K562 (cell line): ENCODE measurements at regions not wholly inside any gene's neighbourhood (a gene's known extent, or its start where the extent isn't known, plus 50 kb on each side); places are given as distances from the start of the nearest gene placed in this dataset.

Experiments
- ATAC-seq: fragments of 200-7000 bp; cut with Tn5 transposase; 3 replicates; pipeline ENCODE4 v1.9.1; 2020; ENCODE audit warnings: moderate library complexity
- BruUV-seq: library from RNA; stranded (reverse); fragments of 400-500 nt; replicated peaks from 2 replicates; lab custom pipeline; 2021; lab: Mats Ljungman, UMichigan
- CTCF ChIA-PET: fragments of 300-600 bp; formaldehyde crosslinking; extraction: SDS; loops from one replicate; lab custom pipeline; 2021; ENCODE audit warnings: low intra/inter-chr PET ratio; lab: Yijun Ruan, JAX
- POLR2A ChIA-PET: fragments of 300-600, 350-650 bp; sonication (Branson Sonifier 250); formaldehyde crosslinking; extraction: SDS; loops from one replicate; lab custom pipeline; 2021; ENCODE audit warnings: antibody characterized with exemption, inconsistent platforms; lab: Yijun Ruan, JAX
- DNase-seq, 4 experiments: peaks; one replicate each; pipeline versions ENCODE4 v3.0.0 to v3.0.0-alpha.2; 2011 to 2018; ENCODE audit warnings: low spot score in 3 of 4, mixed read lengths in 3 of 4; ENCODE audit errors: extremely low read depth in 1 of 4
- FAIRE-seq: peaks from 2 replicates; lab custom pipeline; 2011; peaks lifted over from hg19 to GRCh38; lab: Jason Lieb, UNC
- H2AFZ ChIP-seq: 2 replicates; pipeline ENCODE4 v1.6.0; 2011; ENCODE audit warnings: low read depth, low read length, control low read depth, inconsistent platforms
- H3K27ac ChIP-seq: fragments of 200-600 bp; 3 replicates; pipeline ENCODE4 v1.8.0; 2011; ENCODE audit warnings: low read depth, mild to moderate bottlenecking, control low read depth, inconsistent platforms, low read length, moderate library complexity, mixed read lengths; ENCODE audit errors: extremely low read depth
- H3K27me3 ChIP-seq, 2 experiments: fragments of 300-600 bp in 1 of 2; 2 replicates in 1 of 2; 3 replicates in 1 of 2; pipeline versions ENCODE4 v1.6.0 to v1.8.0; 2011; ENCODE audit warnings: inconsistent platforms in 2 of 2, low read length in 2 of 2, mild to moderate bottlenecking in 1 of 2, mixed read lengths in 1 of 2, moderate library complexity in 1 of 2; ENCODE audit not compliant: control insufficient read depth in 2 of 2, insufficient read depth in 2 of 2
- H3K36me3 ChIP-seq: fragments of 300-600 bp; 3 replicates; pipeline ENCODE4 v1.8.0; 2011; ENCODE audit warnings: mild to moderate bottlenecking, low read length, inconsistent platforms; ENCODE audit not compliant: control insufficient read depth, insufficient read depth
- H3K4me1 ChIP-seq, 2 experiments: fragments of 200-600 bp in 1 of 2; replicated peaks in 1 of 2; 2 replicates in 1 of 2; 3 replicates in 1 of 2; pipeline versions ENCODE4 v1.5.1 to v1.8.0; 2011; ENCODE audit warnings: inconsistent platforms in 2 of 2, low read length in 2 of 2, mild to moderate bottlenecking in 1 of 2, mixed read lengths in 1 of 2, moderate library complexity in 1 of 2; ENCODE audit not compliant: control insufficient read depth in 2 of 2, insufficient read depth in 2 of 2
- H3K4me2 ChIP-seq: 2 replicates; pipeline ENCODE4 v1.6.1; 2011; ENCODE audit warnings: low read length, control low read depth, inconsistent platforms, mixed read lengths; ENCODE audit not compliant: insufficient read depth
- H3K4me3 ChIP-seq: fragments of 200-600 bp; sonication (generic), shearing (Covaris generic); 2 replicates; pipeline ENCODE4 v1.5.1; 2016; ENCODE audit warnings: control low read depth, inconsistent platforms
- H3K79me2 ChIP-seq: fragments of 200-600 bp; 3 replicates; pipeline ENCODE4 v1.8.0; 2011; ENCODE audit warnings: low read length, inconsistent platforms; ENCODE audit not compliant: control insufficient read depth, insufficient read depth
- H3K9ac ChIP-seq, 2 experiments: 2 replicates each; pipeline versions ENCODE4 v1.6.0 to v1.6.1; 2011; ENCODE audit warnings: low read depth in 2 of 2, low read length in 2 of 2, control low read depth in 1 of 2, inconsistent platforms in 1 of 2, mild to moderate bottlenecking in 1 of 2, mixed read lengths in 1 of 2; ENCODE audit not compliant: insufficient read depth in 1 of 2
- H3K9me1 ChIP-seq: one replicate; pipeline ENCODE4 v1.6.0; 2011; ENCODE audit warnings: inconsistent platforms, mild to moderate bottlenecking, low read length, moderate library complexity; ENCODE audit not compliant: control insufficient read depth, insufficient read depth
- H3K9me3 ChIP-seq: replicated peaks from 2 replicates; pipeline ENCODE4 v1.5.1; 2011; ENCODE audit warnings: low read depth, low read length, inconsistent platforms; ENCODE audit not compliant: control insufficient read depth, insufficient read depth
- H4K20me1 ChIP-seq: replicated peaks from 2 replicates; pipeline ENCODE4 v1.6.1; 2011; ENCODE audit warnings: low read length, inconsistent platforms, mixed read lengths; ENCODE audit not compliant: control insufficient read depth, insufficient read depth
- HBP1 ChIP-seq: fragments of 450-650 bp; formaldehyde crosslinking; IDR thresholded peaks from 2 replicates; pipeline ENCODE4 v1.4.0; 2022; ENCODE audit warnings: missing genetic modification characterization
- HOXB6 ChIP-seq: fragments of 250-450 bp; sonication (Bioruptor Pico); IDR thresholded peaks from 2 replicates; pipeline ENCODE4 v1.5.1; 2022; ENCODE audit warnings: mild to moderate bottlenecking, borderline replicate concordance
- RBM14 ChIP-seq: fragments of 200-400 bp; formaldehyde crosslinking; IDR thresholded peaks from 2 replicates; pipeline ENCODE4 v1.6.1; 2018; ENCODE audit warnings: low read depth, mild to moderate bottlenecking, low read length, moderate library complexity, borderline replicate concordance; ENCODE audit not compliant: insufficient read depth
- RREB1 ChIP-seq: fragments of 250-450 bp; sonication (Bioruptor Pico); IDR thresholded peaks from 2 replicates; pipeline ENCODE4 v1.4.0; 2020
- TEAD4 ChIP-seq, 2 experiments: sonication (generic) in 1 of 2; formaldehyde crosslinking in 1 of 2; IDR thresholded peaks; 2 replicates each; pipeline versions ENCODE4 v1.6.1 to v1.8.0; 2012 to 2022; ENCODE audit warnings: borderline replicate concordance in 1 of 2, inconsistent platforms in 1 of 2, low read length in 1 of 2, mild to moderate bottlenecking in 1 of 2, missing genetic modification reagents in 1 of 2
- WGBS: fragments of 100-300 bp; shearing (Covaris generic); methylation state at CpG from one replicate; pipeline ENCODE4 v1.1.6; 2016; ENCODE audit warnings: low coverage, mixed read lengths; ENCODE audit not compliant: insufficient coverage; ENCODE audit errors: missing lambda C conversion rate; 5-methylcytosine and 5-hydroxymethylcytosine counted together
- in situ Hi-C: fragments of 300-500 bp; cut with MboI; formaldehyde crosslinking; loops from 4 replicates; pipeline ENCODE4 v1.15.0; 2018; ENCODE audit warnings: inconsistent platforms, mixed read lengths
- intact Hi-C: fragments of 100-400 bp; cut with micrococcal nuclease; formaldehyde crosslinking; loops from 2 replicates; pipeline ENCODE4 v1.14.2; 2022

GRCh38 chr6:94131271-94131670 lies 711.9 kb upstream of the EPHA7 start:
- DNase-seq, result no peak
- H4K20me1 ChIP-seq, result no peaks in the 10 kb centered on the region
- POLR2A ChIA-PET, result no interaction called here
- no peaks in the 10 kb centered on the region for H3K4me1 ChIP-seq
- H3K4me2 ChIP-seq, result no peak overlapping the region
- no peak for FAIRE-seq
- intact Hi-C loops, result no loop called here
- no peaks in the 10 kb centered on the region for H3K9me3 ChIP-seq
- no peak for ATAC-seq
- WGBS, result 0% methylated on average over 2 of the region's 2 CpGs
- no TSS peak for BruUV-seq
- CTCF ChIA-PET, result no interaction called here
- H3K27ac ChIP-seq, result no peak overlapping the region
- H2AFZ ChIP-seq, result no peak overlapping the region
- no peak overlapping the region for H3K4me3 ChIP-seq
- no peaks in the 10 kb centered on the region for H3K9me1 ChIP-seq
- H3K36me3 ChIP-seq, result no peaks in the 10 kb centered on the region
- H3K79me2 ChIP-seq, result no peaks in the 10 kb centered on the region
- H3K9ac ChIP-seq, result no peak overlapping the region
- TF ChIP-seq RREB1 (CRISPR knock-in tag), result no peak
- no peak for TF ChIP-seq HOXB6 (CRISPR knock-in tag)
- no peak for TF ChIP-seq RBM14
- TF ChIP-seq HBP1 (CRISPR knock-in tag), result no peak
- TF ChIP-seq TEAD4 (IDR thresholded peaks at IDR 0.05; ENCODE audit: low read length), result no peak
- TF ChIP-seq TEAD4 (CRISPR knock-in tag; IDR thresholded peaks at IDR 0.05; ENCODE audit: borderline replicate concordance), result no peak
- H3K27me3 ChIP-seq, result no peaks in the 10 kb centered on the region
- in situ Hi-C loops, result no loop called here
